ENCODE measurements at regions not wholly inside any gene's neighbourhood (a gene's known extent, or its start where the extent isn't known, plus 50 kb on each side); places are given as distances from the start of the nearest gene placed in this dataset.

DNA sequence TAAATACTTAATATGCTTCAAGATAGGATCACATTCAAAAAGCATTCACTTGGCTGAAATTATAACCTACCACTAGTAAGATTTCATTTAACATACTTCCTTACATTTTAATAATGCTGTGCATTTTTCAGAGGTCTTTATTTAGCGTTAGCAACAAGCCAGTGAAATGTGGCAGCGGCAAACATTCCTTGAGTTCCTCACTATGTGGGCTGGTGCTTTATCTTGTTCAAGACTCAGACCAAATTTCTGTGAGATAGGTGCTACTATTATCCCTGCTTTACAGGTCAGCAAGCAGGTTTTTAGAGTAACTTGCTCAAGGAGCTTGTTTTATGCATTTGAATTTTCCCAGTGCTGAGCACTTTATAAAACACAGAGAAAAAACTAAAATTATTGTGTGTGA lies 132.7 kb downstream of the PLPPR4 start:
- TF ChIP-seq, protein P1, sequence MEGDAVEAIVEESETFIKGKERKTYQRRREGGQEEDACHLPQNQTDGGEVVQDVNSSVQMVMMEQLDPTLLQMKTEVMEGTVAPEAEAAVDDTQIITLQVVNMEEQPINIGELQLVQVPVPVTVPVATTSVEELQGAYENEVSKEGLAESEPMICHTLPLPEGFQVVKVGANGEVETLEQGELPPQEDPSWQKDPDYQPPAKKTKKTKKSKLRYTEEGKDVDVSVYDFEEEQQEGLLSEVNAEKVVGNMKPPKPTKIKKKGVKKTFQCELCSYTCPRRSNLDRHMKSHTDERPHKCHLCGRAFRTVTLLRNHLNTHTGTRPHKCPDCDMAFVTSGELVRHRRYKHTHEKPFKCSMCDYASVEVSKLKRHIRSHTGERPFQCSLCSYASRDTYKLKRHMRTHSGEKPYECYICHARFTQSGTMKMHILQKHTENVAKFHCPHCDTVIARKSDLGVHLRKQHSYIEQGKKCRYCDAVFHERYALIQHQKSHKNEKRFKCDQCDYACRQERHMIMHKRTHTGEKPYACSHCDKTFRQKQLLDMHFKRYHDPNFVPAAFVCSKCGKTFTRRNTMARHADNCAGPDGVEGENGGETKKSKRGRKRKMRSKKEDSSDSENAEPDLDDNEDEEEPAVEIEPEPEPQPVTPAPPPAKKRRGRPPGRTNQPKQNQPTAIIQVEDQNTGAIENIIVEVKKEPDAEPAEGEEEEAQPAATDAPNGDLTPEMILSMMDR (IDR thresholded peaks at IDR 0.05): no peak
- TF ChIP-seq POLR2A (IDR thresholded peaks at IDR 0.05): no peak

Data from thyroid gland (tissue), 4 donors.